K562 (cell line): ENCODE measurements at regions not wholly inside any gene's neighbourhood (a gene's known extent, or its start where the extent isn't known, plus 50 kb on each side); places are given as distances from the start of the nearest gene placed in this dataset.

Experiments
- FOXA3 ChIP-seq, 2 experiments: fragments of 450-650 bp in 1 of 2; sonication (generic) in 1 of 2; formaldehyde crosslinking; IDR thresholded peaks in 1 of 2; conservative IDR thresholded peaks in 1 of 2; 2 replicates each; pipeline versions ENCODE4 v1.4.0 to v1.8.0; 2020 to 2022; ENCODE audit warnings: mild to moderate bottlenecking in 2 of 2, missing genetic modification reagents in 1 of 2
- FOXK1 ChIP-seq: sonication (generic); formaldehyde crosslinking; IDR thresholded peaks from 2 replicates; pipeline ENCODE4 v1.8.0; 2022; ENCODE audit warnings: missing genetic modification reagents, mild to moderate bottlenecking, borderline replicate concordance
- JUN ChIP-seq, 2 experiments: sonication (generic) in 1 of 2; formaldehyde crosslinking in 1 of 2; IDR thresholded peaks; 2 replicates each; pipeline versions ENCODE4 v1.6.1 to v1.8.0; 2012 to 2022; ENCODE audit warnings: borderline replicate concordance in 2 of 2, mild to moderate bottlenecking in 2 of 2, improper control_type of control experiment in 1 of 2, low read depth in 1 of 2, low read length in 1 of 2, missing genetic modification reagents in 1 of 2
- MCM5 ChIP-seq: fragments of 450-650 bp; IDR thresholded peaks from 2 replicates; pipeline ENCODE4 v1.6.1; 2016; ENCODE audit warnings: low read depth
- POLR2AphosphoS5 ChIP-seq: IDR thresholded peaks from 2 replicates; pipeline ENCODE4 v1.6.1; 2011; ENCODE audit warnings: mild to moderate bottlenecking, low read depth, low read length, moderate library complexity; ENCODE audit not compliant: control insufficient read depth, insufficient read depth
- RAD21 ChIP-seq, 2 experiments: fragments of 250-450 bp in 1 of 2; fragments of 450-650 bp in 1 of 2; sonication (Bioruptor Pico) in 1 of 2; formaldehyde crosslinking in 1 of 2; IDR thresholded peaks in 1 of 2; conservative IDR thresholded peaks in 1 of 2; 2 replicates each; pipeline versions ENCODE4 v1.4.0 to v1.8.0; 2020 to 2022; ENCODE audit warnings: mild to moderate bottlenecking in 2 of 2, moderate library complexity in 1 of 2
- SIN3B ChIP-seq: fragments of 450-650 bp; IDR thresholded peaks from 2 replicates; pipeline ENCODE4 v1.6.1; 2017; ENCODE audit warnings: low read depth, mild to moderate bottlenecking, moderate library complexity
- ZBTB7A ChIP-seq: IDR thresholded peaks from 2 replicates; pipeline ENCODE4 v1.6.1; 2011; ENCODE audit warnings: low read depth, mild to moderate bottlenecking, low read length, moderate library complexity, borderline replicate concordance; ENCODE audit not compliant: control insufficient read depth
- ZNF3 ChIP-seq: fragments of 250-450 bp; sonication (Bioruptor Pico); IDR thresholded peaks from 2 replicates; pipeline ENCODE4 v1.5.0; 2021; ENCODE audit warnings: mild to moderate bottlenecking, moderate library complexity
- ZNF311 ChIP-seq: fragments of 250-450 bp; sonication (Bioruptor Pico); IDR thresholded peaks from 2 replicates; pipeline ENCODE4 v1.4.0; 2020; ENCODE audit warnings: mild to moderate bottlenecking, moderate library complexity
- ZNF354B ChIP-seq: fragments of 250-450 bp; sonication (Bioruptor Pico); IDR thresholded peaks from 2 replicates; pipeline ENCODE4 v1.4.0; 2020
- TF ChIP-seq, protein P1 (sequence below): fragments of 200-600 bp; sonication (generic); IDR thresholded peaks from one replicate; pipeline ENCODE4 v1.6.1; 2012; ENCODE audit warnings: mild to moderate bottlenecking, low read depth, low read length, inconsistent platforms

DNA sequence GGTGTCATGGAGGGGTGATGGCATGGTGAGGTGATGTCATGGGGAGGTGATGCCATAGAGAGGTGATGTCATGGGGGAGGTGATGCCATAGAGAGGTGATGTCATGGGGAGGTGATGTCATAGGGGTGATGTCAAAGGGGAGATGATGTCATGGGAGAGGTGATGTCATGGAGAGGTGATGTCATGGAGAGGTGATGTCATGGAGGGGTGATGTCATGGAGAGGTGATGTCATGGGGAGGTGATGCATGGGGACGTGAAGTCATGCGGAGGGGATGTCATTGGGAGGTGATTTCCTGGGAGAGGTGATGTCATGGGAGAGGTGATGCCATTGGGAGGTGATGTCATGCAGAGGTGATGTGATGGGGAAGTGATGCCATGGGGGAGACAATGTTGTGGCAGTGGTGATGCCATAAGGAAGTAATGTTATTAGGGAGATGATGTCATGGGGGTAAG is 92.1 kb upstream of the C1orf174 start (continued):
- TF ChIP-seq, protein P1, sequence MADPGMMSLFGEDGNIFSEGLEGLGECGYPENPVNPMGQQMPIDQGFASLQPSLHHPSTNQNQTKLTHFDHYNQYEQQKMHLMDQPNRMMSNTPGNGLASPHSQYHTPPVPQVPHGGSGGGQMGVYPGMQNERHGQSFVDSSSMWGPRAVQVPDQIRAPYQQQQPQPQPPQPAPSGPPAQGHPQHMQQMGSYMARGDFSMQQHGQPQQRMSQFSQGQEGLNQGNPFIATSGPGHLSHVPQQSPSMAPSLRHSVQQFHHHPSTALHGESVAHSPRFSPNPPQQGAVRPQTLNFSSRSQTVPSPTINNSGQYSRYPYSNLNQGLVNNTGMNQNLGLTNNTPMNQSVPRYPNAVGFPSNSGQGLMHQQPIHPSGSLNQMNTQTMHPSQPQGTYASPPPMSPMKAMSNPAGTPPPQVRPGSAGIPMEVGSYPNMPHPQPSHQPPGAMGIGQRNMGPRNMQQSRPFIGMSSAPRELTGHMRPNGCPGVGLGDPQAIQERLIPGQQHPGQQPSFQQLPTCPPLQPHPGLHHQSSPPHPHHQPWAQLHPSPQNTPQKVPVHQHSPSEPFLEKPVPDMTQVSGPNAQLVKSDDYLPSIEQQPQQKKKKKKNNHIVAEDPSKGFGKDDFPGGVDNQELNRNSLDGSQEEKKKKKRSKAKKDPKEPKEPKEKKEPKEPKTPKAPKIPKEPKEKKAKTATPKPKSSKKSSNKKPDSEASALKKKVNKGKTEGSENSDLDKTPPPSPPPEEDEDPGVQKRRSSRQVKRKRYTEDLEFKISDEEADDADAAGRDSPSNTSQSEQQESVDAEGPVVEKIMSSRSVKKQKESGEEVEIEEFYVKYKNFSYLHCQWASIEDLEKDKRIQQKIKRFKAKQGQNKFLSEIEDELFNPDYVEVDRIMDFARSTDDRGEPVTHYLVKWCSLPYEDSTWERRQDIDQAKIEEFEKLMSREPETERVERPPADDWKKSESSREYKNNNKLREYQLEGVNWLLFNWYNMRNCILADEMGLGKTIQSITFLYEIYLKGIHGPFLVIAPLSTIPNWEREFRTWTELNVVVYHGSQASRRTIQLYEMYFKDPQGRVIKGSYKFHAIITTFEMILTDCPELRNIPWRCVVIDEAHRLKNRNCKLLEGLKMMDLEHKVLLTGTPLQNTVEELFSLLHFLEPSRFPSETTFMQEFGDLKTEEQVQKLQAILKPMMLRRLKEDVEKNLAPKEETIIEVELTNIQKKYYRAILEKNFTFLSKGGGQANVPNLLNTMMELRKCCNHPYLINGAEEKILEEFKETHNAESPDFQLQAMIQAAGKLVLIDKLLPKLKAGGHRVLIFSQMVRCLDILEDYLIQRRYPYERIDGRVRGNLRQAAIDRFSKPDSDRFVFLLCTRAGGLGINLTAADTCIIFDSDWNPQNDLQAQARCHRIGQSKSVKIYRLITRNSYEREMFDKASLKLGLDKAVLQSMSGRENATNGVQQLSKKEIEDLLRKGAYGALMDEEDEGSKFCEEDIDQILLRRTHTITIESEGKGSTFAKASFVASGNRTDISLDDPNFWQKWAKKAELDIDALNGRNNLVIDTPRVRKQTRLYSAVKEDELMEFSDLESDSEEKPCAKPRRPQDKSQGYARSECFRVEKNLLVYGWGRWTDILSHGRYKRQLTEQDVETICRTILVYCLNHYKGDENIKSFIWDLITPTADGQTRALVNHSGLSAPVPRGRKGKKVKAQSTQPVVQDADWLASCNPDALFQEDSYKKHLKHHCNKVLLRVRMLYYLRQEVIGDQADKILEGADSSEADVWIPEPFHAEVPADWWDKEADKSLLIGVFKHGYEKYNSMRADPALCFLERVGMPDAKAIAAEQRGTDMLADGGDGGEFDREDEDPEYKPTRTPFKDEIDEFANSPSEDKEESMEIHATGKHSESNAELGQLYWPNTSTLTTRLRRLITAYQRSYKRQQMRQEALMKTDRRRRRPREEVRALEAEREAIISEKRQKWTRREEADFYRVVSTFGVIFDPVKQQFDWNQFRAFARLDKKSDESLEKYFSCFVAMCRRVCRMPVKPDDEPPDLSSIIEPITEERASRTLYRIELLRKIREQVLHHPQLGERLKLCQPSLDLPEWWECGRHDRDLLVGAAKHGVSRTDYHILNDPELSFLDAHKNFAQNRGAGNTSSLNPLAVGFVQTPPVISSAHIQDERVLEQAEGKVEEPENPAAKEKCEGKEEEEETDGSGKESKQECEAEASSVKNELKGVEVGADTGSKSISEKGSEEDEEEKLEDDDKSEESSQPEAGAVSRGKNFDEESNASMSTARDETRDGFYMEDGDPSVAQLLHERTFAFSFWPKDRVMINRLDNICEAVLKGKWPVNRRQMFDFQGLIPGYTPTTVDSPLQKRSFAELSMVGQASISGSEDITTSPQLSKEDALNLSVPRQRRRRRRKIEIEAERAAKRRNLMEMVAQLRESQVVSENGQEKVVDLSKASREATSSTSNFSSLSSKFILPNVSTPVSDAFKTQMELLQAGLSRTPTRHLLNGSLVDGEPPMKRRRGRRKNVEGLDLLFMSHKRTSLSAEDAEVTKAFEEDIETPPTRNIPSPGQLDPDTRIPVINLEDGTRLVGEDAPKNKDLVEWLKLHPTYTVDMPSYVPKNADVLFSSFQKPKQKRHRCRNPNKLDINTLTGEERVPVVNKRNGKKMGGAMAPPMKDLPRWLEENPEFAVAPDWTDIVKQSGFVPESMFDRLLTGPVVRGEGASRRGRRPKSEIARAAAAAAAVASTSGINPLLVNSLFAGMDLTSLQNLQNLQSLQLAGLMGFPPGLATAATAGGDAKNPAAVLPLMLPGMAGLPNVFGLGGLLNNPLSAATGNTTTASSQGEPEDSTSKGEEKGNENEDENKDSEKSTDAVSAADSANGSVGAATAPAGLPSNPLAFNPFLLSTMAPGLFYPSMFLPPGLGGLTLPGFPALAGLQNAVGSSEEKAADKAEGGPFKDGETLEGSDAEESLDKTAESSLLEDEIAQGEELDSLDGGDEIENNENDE = no peak
- TF ChIP-seq POLR2AphosphoS5 (no peak), ZNF3 (CRISPR knock-in tag) (no peak), MCM5 (no peak), ZNF311 (CRISPR knock-in tag) (no peak), FOXA3 (CRISPR knock-in tag; conservative IDR thresholded peaks at IDR 0.05 in 1 of 2, IDR thresholded peaks at IDR 0.05 in 1 of 2) (no peak), SIN3B (no peak), ZBTB7A (no peak), JUN (IDR thresholded peaks at IDR 0.05; ENCODE audit: borderline replicate concordance, low read depth, low read length) (peak; percentile 96), JUN (CRISPR knock-in tag; IDR thresholded peaks at IDR 0.05; ENCODE audit: borderline replicate concordance) (peak; percentile 99), ZNF354B (no peak), FOXK1 (CRISPR knock-in tag) (0 out of 2 replicates have a peak, but pooled peaks have one; percentile 34), RAD21 (CRISPR knock-in tag; conservative IDR thresholded peaks at IDR 0.05 in 1 of 2, IDR thresholded peaks at IDR 0.05 in 1 of 2) (no peak)
